BE2C (cell line): ENCODE measurements at regions not wholly inside any gene's neighbourhood (a gene's known extent, or its start where the extent isn't known, plus 50 kb on each side); places are given as distances from the start of the nearest gene placed in this dataset.

Experiments used
- DNase-seq: peaks from one replicate; pipeline ENCODE4 v3.0.0-alpha.2; 2020
- H3K27me3 ChIP-seq: fragments of 250-450 bp; sonication (Bioruptor Pico); 2 replicates; pipeline ENCODE4 v1.5.1; 2020; ENCODE audit warnings: mild to moderate bottlenecking
- H3K36me3 ChIP-seq: fragments of 250-450 bp; sonication (Bioruptor Pico); 2 replicates; pipeline ENCODE4 v1.5.1; 2020; ENCODE audit warnings: mild to moderate bottlenecking
- H3K4me1 ChIP-seq: fragments of 250-450 bp; sonication (Bioruptor Pico); 2 replicates; pipeline ENCODE4 v1.5.1; 2020
- H3K4me3 ChIP-seq: 2 replicates; pipeline ENCODE4 v1.5.1; 2011; ENCODE audit warnings: low read depth, low read length
- H3K9me3 ChIP-seq: fragments of 250-450 bp; sonication (Bioruptor Pico); 2 replicates; pipeline ENCODE4 v1.5.1; 2020
- CTCF ChIP-seq: IDR thresholded peaks from 2 replicates; pipeline ENCODE4 v1.5.1; 2012; ENCODE audit warnings: mild to moderate bottlenecking, low read depth, low read length

- Histone ChIP-seq H3K4me1 (no peaks in the 10 kb centered on the region), H3K36me3 (no peaks in the 10 kb centered on the region), H3K9me3 (no peaks in the 10 kb centered on the region), H3K4me3 (no peak overlapping the region), H3K27me3 (no peaks in the 10 kb centered on the region)
- TF ChIP-seq CTCF = no peak
- no peak for DNase-seq
These were observed 355.4 kb upstream of the FAR2 start for GRCh38 chr12:28793581-28794151.

- Histone ChIP-seq H3K27me3 (no peaks in the 10 kb centered on the region), H3K36me3 (no peaks in the 10 kb centered on the region), H3K4me1 (no peaks in the 10 kb centered on the region), H3K4me3 (no peak overlapping the region), H3K9me3 (no peaks in the 10 kb centered on the region)
- TF ChIP-seq CTCF = no peak
- no peak for DNase-seq
These were observed 354.9 kb upstream of the FAR2 start for GRCh38 chr12:28794211-28794610.

GRCh38 chr12:28794786-28795185, 354.3 kb upstream of the FAR2 start:
- Histone ChIP-seq H3K4me1 (no peaks in the 10 kb centered on the region), H3K4me3 (no peak overlapping the region), H3K27me3 (no peaks in the 10 kb centered on the region), H3K9me3 (no peaks in the 10 kb centered on the region), H3K36me3 (no peaks in the 10 kb centered on the region)
- DNase-seq = no peak
- TF ChIP-seq CTCF = no peak

DNA sequence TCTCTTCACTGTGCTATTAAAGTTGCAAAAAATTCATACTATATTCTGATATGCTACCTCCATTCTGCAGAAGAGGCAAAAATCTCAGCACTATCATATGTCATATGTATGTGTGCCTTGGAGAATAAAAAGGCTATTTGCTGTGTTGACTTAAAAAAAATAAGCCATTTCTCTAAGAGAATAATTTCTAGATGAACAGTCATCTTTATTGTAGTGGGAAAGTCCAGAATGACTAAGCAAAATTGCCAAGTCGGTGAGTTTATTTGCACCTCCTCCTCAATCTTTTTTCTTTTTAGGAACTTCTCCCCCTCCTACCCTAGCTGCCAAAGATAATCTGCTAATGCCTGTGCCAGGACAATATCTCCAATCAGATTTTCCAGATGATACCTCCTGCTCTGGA, 353.8 kb upstream of the FAR2 start:
- no peak for TF ChIP-seq CTCF
- no peaks in the 10 kb centered on the region for H3K36me3 ChIP-seq
- DNase-seq = no peak
- no peaks in the 10 kb centered on the region for H3K27me3 ChIP-seq
- no peak overlapping the region for H3K4me3 ChIP-seq
- no peaks in the 10 kb centered on the region for H3K9me3 ChIP-seq
- H3K4me1 ChIP-seq = no peaks in the 10 kb centered on the region

GRCh38 chr12:28799348-28799747, 349.7 kb upstream of the FAR2 start:
- H3K4me3 ChIP-seq = no peak overlapping the region
- H3K4me1 ChIP-seq = no peaks in the 10 kb centered on the region
- DNase-seq = no peak
- TF ChIP-seq CTCF = no peak
- no peaks in the 10 kb centered on the region for H3K27me3 ChIP-seq
- H3K9me3 ChIP-seq = no peaks in the 10 kb centered on the region
- H3K36me3 ChIP-seq = no peaks in the 10 kb centered on the region

DNA sequence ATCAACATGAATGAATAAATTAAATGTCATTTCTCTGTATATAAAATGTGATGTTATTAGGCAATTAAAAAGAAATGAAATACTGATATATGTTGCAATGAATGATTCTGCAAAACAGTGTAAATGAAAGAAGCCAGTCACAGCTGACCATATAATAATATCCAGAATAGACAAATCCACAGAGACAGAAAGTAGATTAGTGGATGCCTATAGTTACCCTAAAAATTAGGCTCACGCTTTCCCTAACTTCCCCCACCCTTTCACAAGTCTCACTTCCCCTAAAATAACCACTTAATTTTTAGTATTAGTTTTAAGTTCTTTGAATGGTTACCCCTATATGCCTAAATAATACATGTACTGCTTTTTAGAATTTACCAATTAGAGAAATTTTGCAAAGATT, 348.9 kb upstream of the FAR2 start:
- Histone ChIP-seq H3K36me3 (no peaks in the 10 kb centered on the region), H3K4me3 (no peak overlapping the region), H3K4me1 (no peaks in the 10 kb centered on the region), H3K9me3 (no peaks in the 10 kb centered on the region), H3K27me3 (no peaks in the 10 kb centered on the region)
- no peak for DNase-seq
- TF ChIP-seq CTCF = no peak
